ENCODE measurements at regions not wholly inside any gene's neighbourhood (a gene's known extent, or its start where the extent isn't known, plus 50 kb on each side); places are given as distances from the start of the nearest gene placed in this dataset.

DNA sequence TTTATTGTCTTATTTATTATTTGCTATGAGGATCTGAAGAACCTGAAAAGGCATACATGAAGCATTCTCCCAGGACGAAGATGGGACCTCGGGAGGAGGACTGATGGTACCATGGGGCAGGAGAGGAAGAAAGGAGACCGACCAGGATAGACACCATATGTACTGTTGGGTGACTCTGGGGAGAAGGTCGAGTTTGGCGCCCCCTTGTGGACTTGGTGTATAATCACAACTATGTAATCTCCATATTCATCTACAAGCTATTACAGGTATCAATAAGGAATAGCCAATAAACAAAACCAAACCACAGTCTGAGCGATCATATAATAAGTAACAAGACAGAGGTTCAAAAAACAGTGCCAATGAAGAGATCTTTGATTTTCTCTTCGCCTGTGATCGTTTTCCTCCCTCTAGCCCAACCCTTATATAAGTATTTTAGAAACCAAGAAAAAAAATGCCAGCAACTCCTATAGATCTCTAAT is 139.1 kb downstream of the SPTSSA start:
- TF ChIP-seq, protein P1, sequence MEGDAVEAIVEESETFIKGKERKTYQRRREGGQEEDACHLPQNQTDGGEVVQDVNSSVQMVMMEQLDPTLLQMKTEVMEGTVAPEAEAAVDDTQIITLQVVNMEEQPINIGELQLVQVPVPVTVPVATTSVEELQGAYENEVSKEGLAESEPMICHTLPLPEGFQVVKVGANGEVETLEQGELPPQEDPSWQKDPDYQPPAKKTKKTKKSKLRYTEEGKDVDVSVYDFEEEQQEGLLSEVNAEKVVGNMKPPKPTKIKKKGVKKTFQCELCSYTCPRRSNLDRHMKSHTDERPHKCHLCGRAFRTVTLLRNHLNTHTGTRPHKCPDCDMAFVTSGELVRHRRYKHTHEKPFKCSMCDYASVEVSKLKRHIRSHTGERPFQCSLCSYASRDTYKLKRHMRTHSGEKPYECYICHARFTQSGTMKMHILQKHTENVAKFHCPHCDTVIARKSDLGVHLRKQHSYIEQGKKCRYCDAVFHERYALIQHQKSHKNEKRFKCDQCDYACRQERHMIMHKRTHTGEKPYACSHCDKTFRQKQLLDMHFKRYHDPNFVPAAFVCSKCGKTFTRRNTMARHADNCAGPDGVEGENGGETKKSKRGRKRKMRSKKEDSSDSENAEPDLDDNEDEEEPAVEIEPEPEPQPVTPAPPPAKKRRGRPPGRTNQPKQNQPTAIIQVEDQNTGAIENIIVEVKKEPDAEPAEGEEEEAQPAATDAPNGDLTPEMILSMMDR (IDR thresholded peaks at IDR 0.05): peak; percentile 76
- no peak for TF ChIP-seq CHD2 (IDR thresholded peaks at IDR 0.05; ENCODE audit: low read length, partially characterized antibody)
- TF ChIP-seq, protein P2, sequence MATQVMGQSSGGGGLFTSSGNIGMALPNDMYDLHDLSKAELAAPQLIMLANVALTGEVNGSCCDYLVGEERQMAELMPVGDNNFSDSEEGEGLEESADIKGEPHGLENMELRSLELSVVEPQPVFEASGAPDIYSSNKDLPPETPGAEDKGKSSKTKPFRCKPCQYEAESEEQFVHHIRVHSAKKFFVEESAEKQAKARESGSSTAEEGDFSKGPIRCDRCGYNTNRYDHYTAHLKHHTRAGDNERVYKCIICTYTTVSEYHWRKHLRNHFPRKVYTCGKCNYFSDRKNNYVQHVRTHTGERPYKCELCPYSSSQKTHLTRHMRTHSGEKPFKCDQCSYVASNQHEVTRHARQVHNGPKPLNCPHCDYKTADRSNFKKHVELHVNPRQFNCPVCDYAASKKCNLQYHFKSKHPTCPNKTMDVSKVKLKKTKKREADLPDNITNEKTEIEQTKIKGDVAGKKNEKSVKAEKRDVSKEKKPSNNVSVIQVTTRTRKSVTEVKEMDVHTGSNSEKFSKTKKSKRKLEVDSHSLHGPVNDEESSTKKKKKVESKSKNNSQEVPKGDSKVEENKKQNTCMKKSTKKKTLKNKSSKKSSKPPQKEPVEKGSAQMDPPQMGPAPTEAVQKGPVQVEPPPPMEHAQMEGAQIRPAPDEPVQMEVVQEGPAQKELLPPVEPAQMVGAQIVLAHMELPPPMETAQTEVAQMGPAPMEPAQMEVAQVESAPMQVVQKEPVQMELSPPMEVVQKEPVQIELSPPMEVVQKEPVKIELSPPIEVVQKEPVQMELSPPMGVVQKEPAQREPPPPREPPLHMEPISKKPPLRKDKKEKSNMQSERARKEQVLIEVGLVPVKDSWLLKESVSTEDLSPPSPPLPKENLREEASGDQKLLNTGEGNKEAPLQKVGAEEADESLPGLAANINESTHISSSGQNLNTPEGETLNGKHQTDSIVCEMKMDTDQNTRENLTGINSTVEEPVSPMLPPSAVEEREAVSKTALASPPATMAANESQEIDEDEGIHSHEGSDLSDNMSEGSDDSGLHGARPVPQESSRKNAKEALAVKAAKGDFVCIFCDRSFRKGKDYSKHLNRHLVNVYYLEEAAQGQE (IDR thresholded peaks at IDR 0.05): no peak
- no peak for TF ChIP-seq MAZ (IDR thresholded peaks at IDR 0.05; ENCODE audit: borderline replicate concordance, low read depth, low read length)
- TF ChIP-seq KDM5A (IDR thresholded peaks at IDR 0.05): no peak
- TF ChIP-seq EP300 (IDR thresholded peaks at IDR 0.05): no peak
- TF ChIP-seq EHMT2 (IDR thresholded peaks at IDR 0.05; ENCODE audit: low read depth): no peak
- TF ChIP-seq PHF8 (IDR thresholded peaks at IDR 0.05; ENCODE audit: borderline replicate concordance, low read depth): no peak
- TF ChIP-seq, protein P3, sequence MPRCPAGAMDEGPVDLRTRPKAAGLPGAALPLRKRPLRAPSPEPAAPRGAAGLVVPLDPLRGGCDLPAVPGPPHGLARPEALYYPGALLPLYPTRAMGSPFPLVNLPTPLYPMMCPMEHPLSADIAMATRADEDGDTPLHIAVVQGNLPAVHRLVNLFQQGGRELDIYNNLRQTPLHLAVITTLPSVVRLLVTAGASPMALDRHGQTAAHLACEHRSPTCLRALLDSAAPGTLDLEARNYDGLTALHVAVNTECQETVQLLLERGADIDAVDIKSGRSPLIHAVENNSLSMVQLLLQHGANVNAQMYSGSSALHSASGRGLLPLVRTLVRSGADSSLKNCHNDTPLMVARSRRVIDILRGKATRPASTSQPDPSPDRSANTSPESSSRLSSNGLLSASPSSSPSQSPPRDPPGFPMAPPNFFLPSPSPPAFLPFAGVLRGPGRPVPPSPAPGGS (IDR thresholded peaks at IDR 0.05): no peak
- TF ChIP-seq RFX5 (IDR thresholded peaks at IDR 0.05): no peak
- TF ChIP-seq, protein P4, sequence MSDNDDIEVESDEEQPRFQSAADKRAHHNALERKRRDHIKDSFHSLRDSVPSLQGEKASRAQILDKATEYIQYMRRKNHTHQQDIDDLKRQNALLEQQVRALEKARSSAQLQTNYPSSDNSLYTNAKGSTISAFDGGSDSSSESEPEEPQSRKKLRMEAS (IDR thresholded peaks at IDR 0.05): no peak
- TF ChIP-seq POLR2A (IDR thresholded peaks at IDR 0.05; ENCODE audit: low read length): no peak
- no peak for TF ChIP-seq CHD4 (IDR thresholded peaks at IDR 0.05; ENCODE audit: borderline replicate concordance)
